GM21786 (cell line): ENCODE measurements at regions not wholly inside any gene's neighbourhood (a gene's known extent, or its start where the extent isn't known, plus 50 kb on each side); places are given as distances from the start of the nearest gene placed in this dataset.
"Not testable (repeated sequence)": the region's sequence is repeated elsewhere in the genome, so short reads cannot be mapped to it uniquely, and the experiment has no call there.

Experiments used
- ATAC-seq: cut with Tn5 transposase; IDR thresholded peaks from one replicate; pipeline ENCODE4 v1.9.1; 2021; ENCODE audit not compliant: unreplicated experiment

GRCh38 chr20:63145156-63145555 lies 70.8 kb downstream of the YTHDF1 start:
- no peak for ATAC-seq

- no peak for ATAC-seq
Measured at GRCh38 chr20:63142933-63143332, 73.0 kb downstream of the YTHDF1 start.

DNA sequence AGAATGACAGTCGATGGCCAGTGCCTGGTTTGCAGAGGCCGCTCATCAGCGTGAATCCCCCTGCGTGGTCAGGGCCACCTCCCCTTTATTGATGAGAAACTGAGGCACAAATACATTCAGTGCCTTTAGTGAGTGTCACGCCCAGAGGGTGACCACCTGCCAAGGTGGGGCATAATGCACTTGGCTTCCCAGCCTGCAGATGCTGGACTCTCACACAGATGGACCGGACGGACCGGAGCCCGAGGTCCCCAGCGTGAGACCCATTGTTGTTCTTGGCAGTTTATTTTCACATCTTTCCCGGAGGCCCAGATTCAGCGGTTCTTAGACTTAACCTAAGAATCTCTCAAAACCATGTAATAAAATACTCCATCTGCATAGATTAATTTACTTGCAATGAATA lies 74.4 kb downstream of the YTHDF1 start:
- ATAC-seq: no peak

DNA sequence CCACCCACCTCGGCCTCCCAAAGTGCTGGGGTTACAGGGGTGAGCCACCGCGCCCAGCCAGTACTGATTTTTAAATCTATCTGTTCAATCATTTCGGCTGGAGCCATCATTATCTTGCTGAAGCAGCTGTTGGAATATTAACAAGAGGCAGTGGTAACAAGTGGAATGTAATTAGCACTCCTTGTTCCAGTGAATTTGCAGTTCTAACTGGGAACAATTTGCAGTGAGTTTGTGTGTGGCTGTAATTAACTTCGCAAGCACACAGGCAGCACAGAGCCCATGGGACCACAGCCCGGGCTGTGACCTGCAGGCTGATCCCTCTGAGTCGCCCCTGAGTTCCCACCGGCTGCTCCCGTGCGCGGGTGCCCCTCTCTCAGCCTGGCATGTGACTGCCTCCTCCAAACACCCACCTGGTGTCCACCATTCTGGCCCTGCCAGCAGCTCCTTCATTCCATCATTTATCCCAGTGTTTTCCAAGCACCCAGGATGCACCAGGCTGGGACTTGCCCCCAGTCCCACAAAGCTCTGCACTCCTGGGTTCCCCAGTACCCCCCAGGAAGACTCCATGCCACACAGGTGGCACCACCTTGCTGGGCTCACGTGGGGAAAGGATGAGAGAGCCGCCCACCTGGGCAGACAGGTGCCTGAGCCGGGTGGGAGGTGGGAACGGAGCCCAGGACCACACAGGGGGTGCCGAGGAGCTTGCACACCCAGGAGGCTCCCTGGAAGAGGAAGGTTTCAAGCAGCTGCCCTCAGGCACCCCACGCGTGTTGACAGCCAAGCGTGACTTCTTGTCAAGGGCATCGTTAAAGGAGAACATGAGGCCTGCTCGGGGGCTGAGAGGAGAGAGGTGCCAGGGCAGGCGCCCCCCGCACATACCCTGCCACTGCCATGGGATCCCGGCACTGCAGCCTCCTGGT lies 75.2 kb downstream of the YTHDF1 start:
- no peak for ATAC-seq

- no peak for ATAC-seq
Measured at GRCh38 chr20:63139837-63140236, 76.1 kb downstream of the YTHDF1 start.

GRCh38 chr20:63139356-63139755 lies 76.6 kb downstream of the YTHDF1 start:
- no peak for ATAC-seq

DNA sequence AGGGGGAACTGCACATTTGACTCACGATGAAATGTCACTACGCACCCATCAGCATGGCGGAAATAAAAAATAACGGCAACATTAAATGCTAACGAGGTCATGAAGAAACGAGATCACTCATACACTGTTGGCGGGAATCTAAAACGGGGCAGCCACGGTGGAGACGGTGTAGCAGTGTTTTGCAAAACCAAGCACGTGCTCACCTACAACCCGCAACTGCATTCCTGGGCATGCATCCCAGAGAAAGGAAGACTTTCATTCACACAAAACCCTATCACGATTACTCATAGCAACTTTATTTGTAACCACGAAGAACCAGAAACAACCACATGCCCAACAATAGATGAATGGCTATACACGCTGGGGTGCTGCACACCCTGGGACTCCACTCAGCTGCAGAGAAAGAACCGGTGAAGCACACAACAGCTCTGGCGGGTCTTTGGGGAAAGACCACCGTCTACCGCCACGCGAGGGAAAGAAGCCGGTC lies 77.0 kb downstream of the YTHDF1 start:
- ATAC-seq: no peak

DNA sequence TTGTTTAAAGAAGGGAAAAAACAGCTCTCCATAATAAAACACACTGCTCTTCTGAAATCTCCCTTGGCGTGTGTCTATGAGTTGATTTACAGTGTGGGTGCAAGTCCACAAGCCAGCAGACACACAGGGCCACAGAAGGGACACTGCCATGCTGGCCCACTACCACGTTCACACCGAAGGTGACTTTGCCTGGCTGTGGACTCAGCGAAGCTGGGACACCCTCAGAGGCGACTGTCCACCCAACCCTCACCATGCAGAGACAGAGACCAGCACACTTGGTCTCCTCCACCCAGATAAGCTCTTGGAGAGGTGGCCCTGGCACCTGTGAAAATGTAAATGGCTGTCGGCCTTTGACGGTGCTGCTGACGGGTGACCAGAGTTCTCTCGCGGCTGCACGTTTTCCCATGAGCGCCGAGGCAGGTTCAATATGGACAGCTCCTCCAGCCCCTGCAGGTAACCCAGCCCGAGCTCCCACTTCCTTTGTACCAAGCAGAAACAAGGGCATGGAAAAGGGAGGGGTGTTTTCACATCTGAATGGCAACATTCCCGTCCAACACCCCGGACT lies 78.0 kb downstream of the YTHDF1 start:
- no peak for ATAC-seq

DNA sequence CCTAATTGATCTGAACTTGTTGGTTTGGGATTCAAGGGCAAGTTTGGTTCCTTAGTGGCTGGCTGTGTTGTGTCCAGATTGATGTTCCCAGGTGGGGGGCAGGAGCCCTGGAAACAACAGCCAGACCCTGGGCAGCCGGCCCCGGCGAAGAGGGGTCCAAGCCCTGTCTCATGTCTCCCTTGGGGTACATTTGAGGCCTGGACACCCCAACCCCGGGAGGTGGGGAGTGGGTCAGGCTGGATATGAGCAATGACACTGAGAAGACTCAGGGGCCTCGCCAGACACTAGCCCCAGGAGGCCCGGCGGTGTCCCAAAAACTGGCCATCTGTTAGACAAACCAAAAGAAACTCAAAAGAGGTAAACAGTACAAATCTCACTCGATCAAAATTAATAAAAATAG lies 79.6 kb downstream of the YTHDF1 start:
- no peak for ATAC-seq

DNA sequence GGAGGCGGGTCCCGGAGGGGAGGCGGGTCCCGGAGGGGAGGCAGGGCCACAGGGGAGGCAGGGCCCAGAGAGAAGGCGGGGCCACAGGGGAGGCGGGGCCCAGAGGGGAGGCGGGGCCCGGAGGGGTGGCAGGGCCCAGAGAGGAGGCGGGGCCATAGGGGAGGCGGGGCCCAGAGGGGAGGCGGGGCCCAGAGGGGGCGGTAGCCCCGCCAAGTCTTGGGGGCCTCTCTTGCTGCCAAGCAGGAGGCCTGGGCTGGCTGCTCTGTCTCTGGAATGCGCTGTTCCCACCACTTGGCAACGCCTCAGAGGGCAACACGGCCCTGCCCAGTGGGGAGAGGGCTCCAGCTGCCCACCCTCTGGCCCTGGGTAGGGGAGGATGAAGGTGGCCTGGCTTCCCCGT lies 80.5 kb downstream of the YTHDF1 start:
- no peak for ATAC-seq

- not testable (repeated sequence) for ATAC-seq
Measured at GRCh38 chr20:63134711-63135361, 81.1 kb downstream of the YTHDF1 start.

- ATAC-seq: no peak
Measured at GRCh38 chr20:63134201-63134612, 81.7 kb downstream of the YTHDF1 start.

- no peak for ATAC-seq
Measured at GRCh38 chr20:63133481-63134091, 82.3 kb downstream of the YTHDF1 start.

- ATAC-seq: no peak
Measured at GRCh38 chr20:63132715-63133471, 83.0 kb downstream of the YTHDF1 start.

DNA sequence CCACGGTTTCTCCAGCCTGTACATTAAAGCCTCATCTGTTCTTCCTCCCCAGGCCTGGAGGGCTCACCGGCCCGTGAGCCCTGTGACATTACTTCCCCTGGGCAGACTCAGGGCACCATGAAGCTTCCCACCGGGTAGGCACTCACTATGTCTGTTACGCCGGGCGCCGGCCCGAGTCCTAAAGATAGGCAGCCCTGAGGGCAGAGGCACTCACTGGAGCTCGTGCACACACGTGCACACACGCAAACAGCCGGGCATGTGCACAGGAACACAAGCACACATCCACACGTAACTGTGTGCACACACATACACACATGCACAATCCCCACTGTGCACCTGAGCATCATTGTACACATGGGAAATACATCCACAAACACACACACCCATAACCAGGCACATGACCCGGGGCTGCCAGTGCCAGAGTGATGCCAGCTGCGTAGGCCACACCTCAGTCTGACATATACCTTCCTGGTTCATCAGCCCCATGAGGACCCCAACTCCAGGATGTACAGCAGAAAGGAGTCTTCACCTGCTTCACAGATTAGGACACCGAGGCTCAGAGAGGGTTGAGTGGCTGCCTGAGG lies 83.7 kb downstream of the YTHDF1 start:
- ATAC-seq: no peak

- ATAC-seq: no peak
Measured at GRCh38 chr20:63130658-63131577, 85.0 kb downstream of the YTHDF1 start.

- no peak for ATAC-seq
Measured at GRCh38 chr20:63129991-63130657, 85.8 kb downstream of the YTHDF1 start.

DNA sequence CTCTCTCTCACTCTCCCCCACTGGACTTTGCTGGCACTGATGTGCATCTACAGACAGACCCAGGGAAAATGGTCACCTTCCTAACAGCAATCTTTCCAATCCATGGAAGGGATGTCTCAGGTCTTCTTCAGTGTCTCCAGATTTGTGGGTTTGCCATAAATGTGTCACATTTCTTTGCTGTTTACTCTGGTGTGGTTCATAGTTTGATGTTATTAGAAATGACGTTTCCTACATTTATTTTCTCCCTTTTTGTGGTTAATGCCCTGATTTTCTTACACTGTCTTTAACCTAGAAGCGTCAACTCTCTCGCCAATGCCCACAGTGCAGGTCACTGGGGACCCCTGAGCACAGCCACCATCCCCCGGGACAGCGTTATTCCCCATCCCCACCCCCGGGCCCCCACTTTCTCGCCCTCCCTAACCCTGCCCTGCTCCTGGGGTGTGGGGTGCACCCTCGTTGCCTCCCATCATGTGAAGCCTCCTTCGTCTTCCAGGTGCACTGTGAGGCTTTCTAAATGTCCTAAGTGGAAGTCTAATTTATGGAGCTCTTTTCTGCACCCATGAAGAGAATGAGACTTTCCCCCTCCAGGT lies 86.5 kb downstream of the YTHDF1 start:
- ATAC-seq: no peak
